ENCODE measurements at regions not wholly inside any gene's neighbourhood (a gene's known extent, or its start where the extent isn't known, plus 50 kb on each side); places are given as distances from the start of the nearest gene placed in this dataset.

DNA sequence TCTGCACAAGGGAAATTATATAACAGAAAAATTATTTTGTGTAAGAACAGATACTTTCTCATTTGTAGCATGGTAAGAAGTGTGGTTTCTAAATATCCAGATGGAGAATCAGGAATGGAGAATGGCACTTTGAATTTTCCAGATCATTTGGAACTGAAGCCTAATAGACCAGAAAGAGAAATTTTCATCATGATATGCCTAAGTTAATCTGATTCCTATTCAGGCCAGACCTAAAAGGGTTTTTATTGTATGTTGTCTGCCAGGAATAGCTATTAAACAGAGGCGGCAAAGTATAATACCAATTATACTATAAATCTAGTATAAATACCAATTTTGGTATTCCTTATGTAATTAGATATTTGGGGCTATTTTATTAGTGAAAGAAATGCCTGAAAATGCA, 382.7 kb upstream of the FAR2 start:
- H3K27ac ChIP-seq = no peak overlapping the region
- WGBS = 57% methylated on average over 1 of the region's 1 CpG
- H3K27me3 ChIP-seq (replicated peaks; ENCODE audit: insufficient read depth) = no peaks in the 10 kb centered on the region
- no peaks in the 10 kb centered on the region for H3K9me3 ChIP-seq
- H3K4me3 ChIP-seq = no peak overlapping the region
- no peaks in the 10 kb centered on the region for H3K36me3 ChIP-seq
- no peaks in the 10 kb centered on the region for H3K4me1 ChIP-seq (replicated peaks)
- DNase-seq (ENCODE audit: low spot score) = no peak
- TF ChIP-seq POLR2A (IDR thresholded peaks at IDR 0.05) = no peak
- TF ChIP-seq, protein P1, sequence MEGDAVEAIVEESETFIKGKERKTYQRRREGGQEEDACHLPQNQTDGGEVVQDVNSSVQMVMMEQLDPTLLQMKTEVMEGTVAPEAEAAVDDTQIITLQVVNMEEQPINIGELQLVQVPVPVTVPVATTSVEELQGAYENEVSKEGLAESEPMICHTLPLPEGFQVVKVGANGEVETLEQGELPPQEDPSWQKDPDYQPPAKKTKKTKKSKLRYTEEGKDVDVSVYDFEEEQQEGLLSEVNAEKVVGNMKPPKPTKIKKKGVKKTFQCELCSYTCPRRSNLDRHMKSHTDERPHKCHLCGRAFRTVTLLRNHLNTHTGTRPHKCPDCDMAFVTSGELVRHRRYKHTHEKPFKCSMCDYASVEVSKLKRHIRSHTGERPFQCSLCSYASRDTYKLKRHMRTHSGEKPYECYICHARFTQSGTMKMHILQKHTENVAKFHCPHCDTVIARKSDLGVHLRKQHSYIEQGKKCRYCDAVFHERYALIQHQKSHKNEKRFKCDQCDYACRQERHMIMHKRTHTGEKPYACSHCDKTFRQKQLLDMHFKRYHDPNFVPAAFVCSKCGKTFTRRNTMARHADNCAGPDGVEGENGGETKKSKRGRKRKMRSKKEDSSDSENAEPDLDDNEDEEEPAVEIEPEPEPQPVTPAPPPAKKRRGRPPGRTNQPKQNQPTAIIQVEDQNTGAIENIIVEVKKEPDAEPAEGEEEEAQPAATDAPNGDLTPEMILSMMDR (IDR thresholded peaks at IDR 0.05) = no peak
- TF ChIP-seq POLR2AphosphoS5 (IDR thresholded peaks at IDR 0.05) = no peak
- intact Hi-C loops (cut with DNase I) = no loop called here

DNA sequence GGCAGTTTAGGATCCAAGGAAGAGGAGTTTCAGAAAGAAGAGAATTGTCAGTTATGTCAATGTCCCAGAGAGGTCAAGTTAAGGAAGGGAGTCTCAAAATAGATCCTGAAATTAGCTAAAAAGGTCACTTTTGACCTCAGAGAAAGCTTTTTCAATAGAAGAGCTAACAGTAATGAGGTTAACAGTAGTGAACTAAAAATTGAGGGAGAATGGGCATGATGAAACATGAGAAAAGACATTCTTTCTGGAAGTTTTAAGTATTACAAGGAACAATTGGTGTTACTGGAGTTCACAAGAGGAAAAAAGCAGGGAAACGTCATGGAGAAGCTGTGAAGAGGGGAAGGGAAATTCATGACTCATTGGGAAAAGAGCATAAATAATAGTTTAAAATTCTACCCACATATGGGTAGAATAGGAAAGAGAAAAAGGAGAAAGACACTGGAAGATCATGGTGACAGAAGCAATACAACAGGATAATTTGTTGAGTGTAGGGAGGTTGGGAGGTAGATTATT, 381.2 kb upstream of the FAR2 start:
- H3K27ac ChIP-seq = no peak overlapping the region
- intact Hi-C loops (cut with DNase I) = no loop called here

DNA sequence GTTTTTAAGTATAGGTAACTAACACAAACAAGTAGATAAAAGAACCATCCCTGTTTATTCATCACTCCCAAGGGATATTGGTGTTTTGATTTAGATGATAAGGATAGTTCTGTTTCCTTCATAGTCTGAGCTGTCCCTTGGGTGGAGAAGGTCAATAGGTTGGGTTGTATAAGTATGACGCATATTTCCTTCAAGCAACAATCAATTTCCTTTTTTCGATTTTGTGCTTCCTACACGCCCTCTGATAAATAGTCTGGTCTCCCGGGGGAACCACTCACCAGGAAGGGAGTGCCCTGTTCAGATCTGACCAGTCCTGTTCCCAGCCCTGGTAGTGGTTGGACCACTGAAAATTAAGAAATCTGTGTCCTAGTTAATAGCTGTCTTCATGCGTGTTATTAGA, 378.8 kb upstream of the FAR2 start:
- WGBS = 90% methylated on average over 5 of the region's 5 CpGs
- Histone ChIP-seq H3K36me3 (no peaks in the 10 kb centered on the region), H3K4me3 (no peak overlapping the region), H3K4me1 (replicated peaks) (no peaks in the 10 kb centered on the region), H3K27ac (no peak overlapping the region), H3K27me3 (replicated peaks; ENCODE audit: insufficient read depth) (no peaks in the 10 kb centered on the region), H3K9me3 (no peaks in the 10 kb centered on the region)
- DNase-seq (ENCODE audit: low spot score) = no peak
- TF ChIP-seq POLR2AphosphoS5 (IDR thresholded peaks at IDR 0.05) (no peak), POLR2A (IDR thresholded peaks at IDR 0.05) (no peak)
- TF ChIP-seq, protein P1 (IDR thresholded peaks at IDR 0.05) = no peak
- intact Hi-C loops (cut with DNase I) = no loop called here

More for the DNA sequence above, 381.2 kb upstream of the FAR2 start:
- H3K9me3 ChIP-seq = no peaks in the 10 kb centered on the region
- no peaks in the 10 kb centered on the region for H3K4me1 ChIP-seq (replicated peaks)
- DNase-seq (ENCODE audit: low spot score) = no peak
- no peak for TF ChIP-seq POLR2A (IDR thresholded peaks at IDR 0.05)
- TF ChIP-seq, protein P1 (IDR thresholded peaks at IDR 0.05) = no peak
- no peak for TF ChIP-seq POLR2AphosphoS5 (IDR thresholded peaks at IDR 0.05)
- H3K36me3 ChIP-seq = no peaks in the 10 kb centered on the region
- no peaks in the 10 kb centered on the region for H3K27me3 ChIP-seq (replicated peaks; ENCODE audit: insufficient read depth)
- H3K4me3 ChIP-seq = no peak overlapping the region
- WGBS = 49% methylated on average over 1 of the region's 1 CpG

DNA sequence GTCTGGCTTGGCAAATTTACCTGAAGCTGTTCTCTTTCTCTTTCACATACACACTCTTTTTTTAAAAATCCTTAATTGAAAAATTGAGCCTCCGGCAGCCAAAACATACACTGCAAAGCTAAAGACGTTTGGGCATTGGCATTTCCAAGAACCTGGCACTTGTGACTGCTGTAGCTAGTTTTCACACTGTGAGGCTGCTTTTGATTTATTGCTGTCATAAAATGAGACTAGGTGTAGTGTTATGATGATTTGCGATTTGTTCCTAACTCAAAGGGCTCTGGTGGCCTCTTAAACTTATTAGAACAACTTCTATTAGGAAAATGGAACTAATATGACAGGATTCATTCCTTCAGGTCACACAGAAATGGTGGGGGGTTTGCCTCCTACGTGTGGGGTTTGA, 377.1 kb upstream of the FAR2 start:
- 20% methylated on average over 4 of the region's 4 CpGs for WGBS
- DNase-seq (ENCODE audit: low spot score) = no peak
- H3K4me1 ChIP-seq (replicated peaks) = no peaks in the 10 kb centered on the region
- H3K4me3 ChIP-seq = no peak overlapping the region
- H3K36me3 ChIP-seq = no peaks in the 10 kb centered on the region
- no peak for TF ChIP-seq POLR2A (IDR thresholded peaks at IDR 0.05)
- TF ChIP-seq POLR2AphosphoS5 (IDR thresholded peaks at IDR 0.05) = no peak
- TF ChIP-seq, protein P1 (IDR thresholded peaks at IDR 0.05) = no peak
- intact Hi-C loops (cut with DNase I) = no loop called here
- no peaks in the 10 kb centered on the region for H3K27me3 ChIP-seq (replicated peaks; ENCODE audit: insufficient read depth)
- H3K27ac ChIP-seq = no peak overlapping the region
- H3K9me3 ChIP-seq = no peaks in the 10 kb centered on the region

DNA sequence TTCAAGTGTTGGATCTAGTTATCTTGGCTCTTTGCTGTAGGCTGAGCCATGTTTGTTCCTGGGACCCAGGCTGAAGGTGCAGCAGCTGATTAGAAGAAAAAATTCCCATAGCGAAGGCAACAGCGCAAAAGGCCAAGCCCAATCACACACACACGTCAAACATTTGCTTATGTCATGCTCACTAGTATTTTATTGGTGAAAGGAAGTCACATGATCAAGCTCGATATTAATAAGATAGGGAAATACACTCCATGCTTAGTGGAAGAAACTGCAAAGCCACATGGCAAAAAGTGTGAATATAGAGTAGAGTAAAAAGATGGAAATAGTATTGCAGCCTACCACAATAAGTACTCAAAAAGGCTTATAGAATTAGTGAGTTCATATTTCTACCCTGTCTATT, 373.5 kb upstream of the FAR2 start:
- Histone ChIP-seq H3K4me3 (no peak overlapping the region), H3K9me3 (no peaks in the 10 kb centered on the region), H3K27me3 (replicated peaks; ENCODE audit: insufficient read depth) (no peaks in the 10 kb centered on the region), H3K4me1 (replicated peaks) (no peaks in the 10 kb centered on the region), H3K27ac (no peak overlapping the region), H3K36me3 (no peaks in the 10 kb centered on the region)
- DNase-seq (ENCODE audit: low spot score) = no peak
- intact Hi-C loops (cut with DNase I) = no loop called here
- WGBS = 96% methylated on average over 4 of the region's 4 CpGs
- no peak for TF ChIP-seq POLR2A (IDR thresholded peaks at IDR 0.05)

All from prostate gland (tissue), 2 donors.